ENCODE measurements at regions not wholly inside any gene's neighbourhood (a gene's known extent, or its start where the extent isn't known, plus 50 kb on each side); places are given as distances from the start of the nearest gene placed in this dataset.

GRCh38 chr6:84449220-84449619 lies 221.8 kb upstream of the CEP162 start:
- peak overlapping the region; percentile 78; the same call in 1 of the 2 replicates for H2AFZ ChIP-seq (ENCODE audit: low read length)
- CTCF ChIA-PET (ENCODE audit: partially characterized antibody) = no interaction called here

More at GRCh38 chr6:84449220-84449619, 221.8 kb upstream of the CEP162 start:
- no peak overlapping the region for H3K4me2 ChIP-seq (ENCODE audit: insufficient read depth in 1 of 2, low read depth in 2 of 2, low read length in 2 of 2)
- no peak overlapping the region for H3K27ac ChIP-seq (ENCODE audit: low read depth, low read length)
- no peaks in the 10 kb centered on the region for H3K9me3 ChIP-seq (ENCODE audit: insufficient read depth in 2 of 2, low read depth in 1 of 2, low read length in 1 of 2)
- H2BK20ac ChIP-seq (ENCODE audit: low read length) = no peak overlapping the region
- H4K5ac ChIP-seq (ENCODE audit: insufficient read length, low read depth, low read length) = no peak overlapping the region
- FAIRE-seq = no peak
- H2BK12ac ChIP-seq (ENCODE audit: low read depth, low read length) = no peak overlapping the region
- H4K91ac ChIP-seq (replicated peaks; ENCODE audit: insufficient read length, low read length) = no peak overlapping the region
- no peaks in the 10 kb centered on the region for H3K27me3 ChIP-seq (replicated peaks in 1 of 4; ENCODE audit: control insufficient read depth in 3 of 4, extremely low read depth in 1 of 4, insufficient read depth in 3 of 4, low read length in 3 of 4)
- no peak overlapping the region for H2BK5ac ChIP-seq (ENCODE audit: low read depth, low read length)
- H3K4me1 ChIP-seq (replicated peaks in 1 of 4; ENCODE audit: control insufficient read depth in 3 of 4, insufficient read depth in 4 of 4, low read length in 3 of 4) = peaks cover 0 to 3% (median 0%) of the 10 kb centered on the region in 4 experiments; a peak in 1 of 7 replicates
- no peak overlapping the region for H3K4ac ChIP-seq (replicated peaks; ENCODE audit: insufficient read length, low read depth, low read length)
- no peaks in the 10 kb centered on the region for H3K79me2 ChIP-seq (ENCODE audit: control insufficient read depth in 1 of 2, insufficient read depth in 2 of 2, low read length in 2 of 2)
- H3K36me3 ChIP-seq (ENCODE audit: control insufficient read depth in 2 of 4, insufficient read depth in 4 of 4, low read length in 3 of 4) = no peaks in the 10 kb centered on the region
- no peaks in the 10 kb centered on the region for H3K79me1 ChIP-seq (ENCODE audit: low read depth, low read length)
- TF ChIP-seq CTBP2 (IDR thresholded peaks at IDR 0.05; ENCODE audit: borderline replicate concordance, insufficient read depth, insufficient read length, low read length) (no peak), NRF1 (IDR thresholded peaks at IDR 0.05; ENCODE audit: low read depth, low read length) (no peak), HDAC6 (IDR thresholded peaks at IDR 0.05; ENCODE audit: low read depth, low read length) (no peak), POLR2AphosphoS5 (IDR thresholded peaks at IDR 0.05; ENCODE audit: low read depth, low read length) (no peak), GABPA (IDR thresholded peaks at IDR 0.05; ENCODE audit: borderline replicate concordance, insufficient read depth, low read length) (no peak), ATF2 (IDR thresholded peaks at IDR 0.05; ENCODE audit: low read length) (no peak), JUN (IDR thresholded peaks at IDR 0.05; ENCODE audit: low read depth, low read length) (no peak)
- TF ChIP-seq, protein P1, sequence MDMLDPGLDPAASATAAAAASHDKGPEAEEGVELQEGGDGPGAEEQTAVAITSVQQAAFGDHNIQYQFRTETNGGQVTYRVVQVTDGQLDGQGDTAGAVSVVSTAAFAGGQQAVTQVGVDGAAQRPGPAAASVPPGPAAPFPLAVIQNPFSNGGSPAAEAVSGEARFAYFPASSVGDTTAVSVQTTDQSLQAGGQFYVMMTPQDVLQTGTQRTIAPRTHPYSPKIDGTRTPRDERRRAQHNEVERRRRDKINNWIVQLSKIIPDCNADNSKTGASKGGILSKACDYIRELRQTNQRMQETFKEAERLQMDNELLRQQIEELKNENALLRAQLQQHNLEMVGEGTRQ (IDR thresholded peaks at IDR 0.05; ENCODE audit: low read length) = no peak
- TF ChIP-seq, protein P2, sequence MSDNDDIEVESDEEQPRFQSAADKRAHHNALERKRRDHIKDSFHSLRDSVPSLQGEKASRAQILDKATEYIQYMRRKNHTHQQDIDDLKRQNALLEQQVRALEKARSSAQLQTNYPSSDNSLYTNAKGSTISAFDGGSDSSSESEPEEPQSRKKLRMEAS (IDR thresholded peaks at IDR 0.05) = no peak
- no peak for DNase-seq (ENCODE audit: low read depth in 1 of 2, low spot score in 2 of 2)
- no peak overlapping the region for H3K23ac ChIP-seq (ENCODE audit: insufficient read length)
- no peak overlapping the region for H3K56ac ChIP-seq (replicated peaks; ENCODE audit: insufficient read length, low read depth, low read length)
- no peak overlapping the region for H4K8ac ChIP-seq (ENCODE audit: extremely low read depth, insufficient read depth, low read length)
- H3K9ac ChIP-seq (replicated peaks in 1 of 4; ENCODE audit: extremely low read depth in 1 of 4, low read depth in 3 of 4, low read length in 3 of 4) = no peak overlapping the region
- no peak overlapping the region for H3K14ac ChIP-seq (ENCODE audit: insufficient read length)
- H4K20me1 ChIP-seq (replicated peaks in 1 of 2; ENCODE audit: control insufficient read depth in 1 of 2, insufficient read depth in 2 of 2, low read length in 2 of 2) = no peaks in the 10 kb centered on the region
- POLR2A ChIA-PET (ENCODE audit: partially characterized antibody) = interaction anchor here (0.7 kb wide), 1 partner anchor 12 kb away, joined by 3 read pairs; no protein-coding TSS in a partner anchor
- no peak overlapping the region for H2BK120ac ChIP-seq (replicated peaks; ENCODE audit: low read depth, low read length)
- no peak overlapping the region for H2BK15ac ChIP-seq (ENCODE audit: low read length)
- no peak overlapping the region for H2AK5ac ChIP-seq (ENCODE audit: low read depth, low read length)
- no peaks in the 10 kb centered on the region; the same call in 1 of the 2 replicates for H3K23me2 ChIP-seq (ENCODE audit: low read depth, low read length)
- WGBS, 2 experiments (ENCODE audit: extremely low coverage in 1 of 2, insufficient coverage in 1 of 2, insufficient read length in 1 of 2, insufficient replicate concordance in 2 of 2, low coverage in 1 of 2, low lambda C conversion rate in 2 of 2, missing lambda C conversion rate in 1 of 2) = 90% methylated on average over 6 of the region's 6 CpGs; no CpG with 5 or more reads in 1 of the 2 experiments
- no peak overlapping the region for H3K4me3 ChIP-seq (ENCODE audit: extremely low read depth in 1 of 4, insufficient read depth in 2 of 4, low read depth in 3 of 4, low read length in 4 of 4)
- no peak overlapping the region for H3K18ac ChIP-seq (ENCODE audit: extremely low read depth, low read length)

All from H1 (cell line).